SU-DHL-6 (cell line): ENCODE measurements at regions not wholly inside any gene's neighbourhood (a gene's known extent, or its start where the extent isn't known, plus 50 kb on each side); places are given as distances from the start of the nearest gene placed in this dataset.

Experiments used
- EZH2phosphoT487 ChIP-seq: fragments of 200-600 bp; sonication (generic), shearing (Covaris generic); conservative IDR thresholded peaks from 2 replicates; pipeline ENCODE4 v1.6.1; 2018; ENCODE audit warnings: mild to moderate bottlenecking, antibody characterized with exemption, low read length, moderate library complexity, mixed read lengths
- TF ChIP-seq, protein P1 (sequence below): fragments of 200-600 bp; sonication (generic); IDR thresholded peaks from one replicate; pipeline ENCODE4 v1.5.1; 2017; ENCODE audit warnings: antibody characterized with exemption, mild to moderate bottlenecking, low read length, moderate library complexity; ENCODE audit not compliant: insufficient read depth, poor library complexity, severe bottlenecking

DNA sequence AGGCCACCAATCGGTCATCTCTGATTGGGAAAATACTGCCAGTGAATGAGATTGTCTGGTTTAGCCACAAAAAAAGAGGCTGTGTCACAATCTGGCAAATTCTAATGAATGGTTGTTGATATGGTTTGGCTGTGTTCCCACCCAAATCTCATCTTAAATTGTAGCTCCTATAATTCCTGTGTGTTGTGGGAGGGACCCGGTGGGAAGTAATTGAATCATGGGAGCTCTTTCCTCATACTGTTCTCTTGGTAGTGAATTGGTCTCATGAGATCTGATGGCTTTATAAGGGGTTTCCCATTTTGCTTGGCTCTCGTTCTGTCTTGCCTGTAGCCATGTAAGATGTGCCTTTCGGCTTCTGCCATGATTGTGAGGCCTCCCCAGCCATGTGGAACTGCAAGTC is 838.3 kb downstream of the SLC4A3 start:
- TF ChIP-seq, protein P1, sequence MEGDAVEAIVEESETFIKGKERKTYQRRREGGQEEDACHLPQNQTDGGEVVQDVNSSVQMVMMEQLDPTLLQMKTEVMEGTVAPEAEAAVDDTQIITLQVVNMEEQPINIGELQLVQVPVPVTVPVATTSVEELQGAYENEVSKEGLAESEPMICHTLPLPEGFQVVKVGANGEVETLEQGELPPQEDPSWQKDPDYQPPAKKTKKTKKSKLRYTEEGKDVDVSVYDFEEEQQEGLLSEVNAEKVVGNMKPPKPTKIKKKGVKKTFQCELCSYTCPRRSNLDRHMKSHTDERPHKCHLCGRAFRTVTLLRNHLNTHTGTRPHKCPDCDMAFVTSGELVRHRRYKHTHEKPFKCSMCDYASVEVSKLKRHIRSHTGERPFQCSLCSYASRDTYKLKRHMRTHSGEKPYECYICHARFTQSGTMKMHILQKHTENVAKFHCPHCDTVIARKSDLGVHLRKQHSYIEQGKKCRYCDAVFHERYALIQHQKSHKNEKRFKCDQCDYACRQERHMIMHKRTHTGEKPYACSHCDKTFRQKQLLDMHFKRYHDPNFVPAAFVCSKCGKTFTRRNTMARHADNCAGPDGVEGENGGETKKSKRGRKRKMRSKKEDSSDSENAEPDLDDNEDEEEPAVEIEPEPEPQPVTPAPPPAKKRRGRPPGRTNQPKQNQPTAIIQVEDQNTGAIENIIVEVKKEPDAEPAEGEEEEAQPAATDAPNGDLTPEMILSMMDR: no peak
- no peak for TF ChIP-seq EZH2phosphoT487
